DLD1 (cell line): ENCODE measurements at regions not wholly inside any gene's neighbourhood (a gene's known extent, or its start where the extent isn't known, plus 50 kb on each side); places are given as distances from the start of the nearest gene placed in this dataset.

Experiments used
- in situ Hi-C: cut with HindIII; loops from 2 replicates; pipeline ENCODE4 v1.10.0; 2017; ENCODE audit warnings: low sequenced_read_pairs

DNA sequence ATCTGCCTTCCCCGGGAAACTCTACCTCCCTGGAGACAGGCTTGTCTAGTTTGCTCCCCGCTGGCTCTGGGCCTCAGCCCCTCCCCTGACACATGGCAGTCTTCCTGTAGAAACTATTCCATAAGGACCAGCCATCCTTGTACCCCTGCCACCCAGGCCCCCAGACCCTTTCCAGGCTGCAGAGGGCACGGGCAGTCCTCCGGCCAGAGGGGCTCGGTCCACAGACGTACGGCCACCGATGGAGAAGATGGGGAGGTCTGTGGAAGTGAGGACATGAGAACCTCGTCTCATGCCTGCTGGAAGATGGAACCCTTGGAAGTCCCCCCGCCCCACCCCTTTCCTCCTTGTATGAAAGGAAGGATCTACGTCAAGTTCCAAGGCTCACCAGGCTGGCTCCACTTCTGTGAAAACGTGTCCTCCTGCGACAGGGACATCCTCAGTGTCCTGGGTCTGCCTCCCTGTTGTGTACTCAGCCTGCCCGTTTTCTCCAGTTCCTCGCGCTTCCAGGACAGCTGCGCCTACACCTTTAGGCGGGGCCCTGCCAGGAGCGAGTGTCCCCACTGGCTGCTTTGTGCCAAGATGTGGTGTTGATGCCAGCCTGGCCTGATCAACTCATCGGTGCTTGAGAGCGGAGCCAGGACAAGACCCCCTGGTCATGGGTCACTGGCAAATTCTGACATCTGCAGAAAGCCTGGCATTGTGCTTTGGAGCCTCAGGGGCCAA is 414.9 kb downstream of the GLRX3 start:
- in situ Hi-C loops = no loop called here

- in situ Hi-C loops = no loop called here
These were observed 415.5 kb downstream of the GLRX3 start for GRCh38 chr10:130551676-130552075.

DNA sequence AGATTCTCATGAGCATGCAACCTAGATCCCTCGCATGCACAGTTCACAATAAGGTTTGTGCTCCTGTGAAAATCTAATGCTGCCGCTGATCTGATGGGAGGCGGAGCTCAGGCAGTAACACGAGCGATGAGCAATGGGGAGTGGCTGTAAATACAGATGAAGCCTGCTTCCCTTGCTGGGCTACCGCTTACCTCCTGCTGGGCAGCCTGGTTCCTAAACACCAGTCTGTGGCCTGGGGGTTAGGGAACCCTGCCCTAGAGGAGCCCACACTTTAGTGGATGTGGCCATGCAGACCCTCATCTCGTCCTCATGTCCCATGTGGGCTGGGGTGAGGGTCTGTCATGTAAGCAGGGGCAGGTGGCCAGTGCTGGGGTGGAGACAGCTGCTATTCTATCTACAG is 417.6 kb downstream of the GLRX3 start:
- in situ Hi-C loops = no loop called here

- in situ Hi-C loops = no loop called here
These were observed 418.7 kb downstream of the GLRX3 start for GRCh38 chr10:130554701-130555410.

- in situ Hi-C loops = no loop called here
These were observed 419.2 kb downstream of the GLRX3 start for GRCh38 chr10:130555411-130555750.

DNA sequence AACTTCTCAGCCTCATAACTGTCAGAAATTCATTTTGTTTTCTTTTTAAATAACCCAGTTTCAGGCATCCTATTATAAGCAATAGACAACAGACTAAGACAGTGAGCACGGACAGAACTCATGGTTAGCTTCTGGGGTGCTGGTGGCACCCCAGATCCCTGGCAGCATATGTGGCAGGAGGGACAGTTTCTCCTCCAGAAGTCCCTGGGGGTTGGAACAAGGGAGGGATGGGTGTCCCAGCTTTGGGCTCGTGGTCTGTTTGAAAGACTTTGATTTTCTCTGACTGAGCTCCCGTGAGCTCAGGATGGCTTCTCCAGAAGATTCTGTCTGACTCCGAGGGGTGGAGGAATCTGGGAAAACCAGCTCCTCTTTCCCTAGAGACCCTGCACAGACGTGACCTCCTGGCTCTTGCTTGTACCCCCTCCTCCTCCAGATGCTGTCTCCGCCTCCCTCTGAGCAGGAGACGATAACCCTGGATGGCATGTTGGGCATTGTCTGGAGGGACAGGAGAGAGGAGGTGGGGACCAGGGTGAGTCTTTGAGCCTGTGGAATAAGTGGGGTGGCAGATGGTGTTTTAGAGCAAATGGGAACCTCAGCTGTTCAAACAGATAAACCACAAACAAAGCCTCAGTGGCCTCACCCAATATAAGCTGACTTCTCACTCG is 421.1 kb downstream of the GLRX3 start:
- in situ Hi-C loops = no loop called here

DNA sequence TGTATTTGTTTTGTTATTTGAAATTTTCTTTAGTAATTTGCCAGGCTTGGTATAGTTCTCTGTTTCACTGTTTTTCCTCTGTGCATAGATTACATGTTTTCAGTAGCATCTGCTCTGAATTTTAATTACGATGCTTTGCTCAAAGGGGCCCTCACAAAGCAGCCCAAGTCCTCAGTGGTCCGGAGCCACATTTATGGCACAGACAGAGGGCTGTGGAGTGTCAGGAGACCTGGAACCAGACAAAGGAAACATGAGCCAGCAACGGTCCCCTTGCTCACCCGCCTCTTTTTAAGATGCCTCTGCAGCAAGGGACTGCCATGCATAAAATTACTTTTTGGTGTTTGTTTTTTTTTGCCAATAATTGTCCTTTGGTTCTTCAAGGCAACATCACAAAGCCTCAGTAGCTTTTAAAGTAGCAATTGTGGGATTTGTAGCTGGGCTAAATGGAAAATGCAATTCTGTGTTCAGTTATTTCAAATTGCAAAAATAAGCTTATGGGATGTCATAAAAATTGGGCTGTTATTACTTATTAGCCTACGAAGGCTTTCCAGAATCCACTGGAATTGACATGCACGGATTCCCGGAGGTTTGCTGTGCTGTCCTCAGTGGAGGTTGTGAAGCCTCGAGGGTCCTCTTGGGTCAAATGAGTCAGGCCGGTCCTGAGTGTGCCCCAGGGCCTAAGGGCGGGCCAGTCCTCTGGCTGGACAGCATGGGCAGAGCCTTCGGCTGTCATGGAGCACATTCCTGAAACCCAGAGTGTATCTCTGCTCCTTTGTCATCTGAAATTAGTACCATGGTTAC is 422.8 kb downstream of the GLRX3 start:
- in situ Hi-C loops = no loop called here

GRCh38 chr10:130559547-130559880 is 423.3 kb downstream of the GLRX3 start:
- in situ Hi-C loops = no loop called here

GRCh38 chr10:130560116-130560515 is 423.9 kb downstream of the GLRX3 start:
- in situ Hi-C loops = no loop called here

GRCh38 chr10:130560573-130560972 is 424.4 kb downstream of the GLRX3 start:
- in situ Hi-C loops = no loop called here

GRCh38 chr10:130561681-130562080 is 425.5 kb downstream of the GLRX3 start:
- in situ Hi-C loops = no loop called here

GRCh38 chr10:130567011-130567410 is 430.8 kb downstream of the GLRX3 start:
- in situ Hi-C loops = no loop called here

DNA sequence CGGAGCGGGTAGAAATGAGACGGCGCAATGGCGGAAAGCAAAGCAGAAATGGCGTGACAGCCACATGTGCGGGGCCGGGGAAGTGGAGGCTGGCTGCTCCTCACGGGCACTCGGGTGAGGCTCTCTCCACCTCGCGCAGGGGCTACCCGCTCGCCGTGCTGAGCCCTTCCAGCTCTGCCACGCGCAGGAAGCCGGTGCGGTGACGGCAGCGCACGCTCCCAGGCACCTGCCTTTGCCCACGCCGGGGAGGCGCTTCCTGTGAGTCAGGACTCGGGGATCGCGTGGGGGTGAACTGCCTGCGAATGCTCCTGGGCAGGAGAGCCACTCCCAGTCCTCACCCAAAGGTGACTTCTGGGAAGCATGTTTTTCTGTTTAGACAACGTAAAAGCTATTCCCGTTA is 431.2 kb downstream of the GLRX3 start:
- in situ Hi-C loops = no loop called here

DNA sequence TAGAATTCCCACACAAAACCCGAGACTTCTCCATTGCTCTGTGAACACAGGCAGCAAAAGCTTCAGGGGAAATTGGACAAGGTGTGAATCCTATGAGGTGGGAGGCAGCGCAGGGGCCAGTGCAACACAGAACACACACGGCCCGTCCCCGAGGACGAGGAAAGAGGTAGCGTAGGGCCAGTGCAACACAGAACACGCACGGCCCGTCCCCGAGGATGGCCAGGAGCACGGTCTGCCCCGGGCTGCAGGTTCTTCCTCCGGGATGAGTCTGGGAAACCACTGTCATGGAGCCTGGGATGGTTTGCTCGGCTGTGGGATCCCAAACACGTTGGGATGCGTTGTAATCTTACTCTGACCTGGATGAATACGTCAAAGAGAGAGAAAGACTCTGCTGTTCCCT is 432.1 kb downstream of the GLRX3 start:
- in situ Hi-C loops = no loop called here

DNA sequence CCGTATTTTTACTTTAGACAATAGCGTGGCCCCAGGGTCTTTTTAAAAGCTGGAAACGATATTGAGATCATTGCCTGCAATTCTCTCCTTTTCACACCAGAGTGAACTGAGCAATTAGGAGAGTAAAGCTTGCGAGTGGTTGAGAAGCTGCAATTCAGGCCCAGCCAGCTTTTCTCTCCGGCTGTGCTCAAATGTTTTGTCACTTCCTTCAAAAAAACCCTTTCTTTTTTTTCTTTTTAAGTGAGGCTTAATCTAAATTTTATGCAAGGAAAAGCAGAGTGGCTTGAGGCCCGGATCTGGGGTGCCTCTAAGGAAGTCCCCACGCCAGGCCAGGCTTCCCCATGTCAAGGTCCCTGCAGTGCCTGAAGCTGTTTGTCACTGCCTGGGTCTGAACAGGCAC is 433.9 kb downstream of the GLRX3 start:
- in situ Hi-C loops = no loop called here

DNA sequence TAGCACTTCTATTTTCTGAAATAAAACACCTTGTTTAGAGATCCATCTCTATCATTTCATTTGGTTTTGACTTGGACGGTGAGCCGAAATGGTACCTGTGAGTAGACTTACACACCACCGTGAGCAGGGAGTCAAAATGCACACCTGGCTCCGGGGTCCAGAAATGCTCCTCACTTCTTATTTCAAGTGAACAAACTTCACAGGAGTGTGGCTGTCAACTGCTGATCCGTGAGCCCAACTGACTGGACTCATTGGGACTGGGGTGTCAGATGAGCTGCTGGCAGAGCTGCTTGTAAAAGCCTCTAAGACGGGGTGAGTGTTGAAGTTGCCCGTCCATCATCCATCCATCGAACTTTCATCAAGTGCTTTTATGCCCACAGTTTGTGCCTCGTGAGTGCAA is 435.5 kb downstream of the GLRX3 start:
- in situ Hi-C loops = no loop called here

DNA sequence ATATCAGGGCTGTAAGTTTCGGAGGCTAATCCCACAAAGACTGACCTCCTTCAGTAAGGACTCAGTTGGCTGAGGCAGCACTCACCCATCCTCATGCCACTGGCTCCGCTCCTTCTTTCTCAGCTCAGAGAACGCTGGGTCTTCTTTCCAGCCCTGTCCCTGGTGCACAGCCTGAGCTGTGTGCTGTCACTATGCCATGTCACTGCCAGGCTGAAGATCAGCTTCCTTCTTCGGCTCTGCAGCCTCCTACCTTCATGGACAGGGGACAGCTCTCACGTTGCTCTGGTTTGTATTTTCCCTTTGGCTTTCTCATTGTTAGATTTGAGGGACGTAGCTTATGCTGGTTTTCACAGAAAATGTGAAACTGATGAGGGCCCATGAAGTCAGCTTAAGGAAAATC is 437.3 kb downstream of the GLRX3 start:
- in situ Hi-C loops = no loop called here

DNA sequence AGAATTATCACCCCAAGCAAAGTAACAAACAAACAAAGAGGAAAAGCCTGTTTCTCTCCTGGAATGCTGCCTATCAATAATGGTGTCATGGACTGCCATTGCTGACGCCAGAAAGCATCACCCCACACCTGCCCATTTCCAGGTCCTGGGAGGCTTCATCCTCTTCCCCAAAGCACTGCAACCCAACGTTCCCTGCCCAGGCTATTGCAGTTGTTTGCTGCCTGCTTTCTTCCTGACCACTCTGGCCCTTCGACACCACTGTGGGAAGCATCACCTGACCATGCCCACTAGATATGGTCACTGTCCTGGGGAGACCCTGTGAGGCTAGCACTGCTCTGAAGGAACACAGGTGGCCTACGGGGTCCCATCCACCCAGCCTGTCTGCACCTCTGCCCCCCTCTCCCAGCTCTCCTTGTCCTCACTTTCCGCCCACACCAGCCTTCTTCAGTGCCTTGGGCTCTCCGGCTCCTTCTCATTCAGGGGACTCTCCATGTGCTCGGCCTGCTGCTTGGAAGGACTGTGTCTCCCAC is 439.6 kb downstream of the GLRX3 start:
- in situ Hi-C loops = no loop called here

GRCh38 chr10:130576427-130576826 is 440.2 kb downstream of the GLRX3 start:
- in situ Hi-C loops = no loop called here

DNA sequence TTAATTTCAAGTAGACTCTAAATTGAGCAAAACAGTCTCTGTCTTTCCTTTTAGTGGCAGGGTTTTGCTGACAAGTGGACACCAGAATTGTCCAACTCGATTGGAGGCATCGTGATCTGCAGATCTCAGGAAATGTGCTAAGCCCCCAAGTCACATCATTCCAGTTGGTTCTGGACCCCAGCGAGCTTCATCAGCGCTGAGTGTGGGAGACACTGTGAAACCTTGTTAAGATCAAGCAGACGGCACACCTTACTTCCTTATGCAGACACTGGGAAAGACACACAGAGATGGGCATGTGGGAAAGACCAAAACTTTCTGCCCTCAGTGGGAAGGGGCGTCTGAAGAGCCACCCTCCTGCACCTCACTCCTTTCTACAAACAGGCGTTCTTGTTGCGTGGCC is 440.8 kb downstream of the GLRX3 start:
- in situ Hi-C loops = no loop called here

GRCh38 chr10:130578532-130579289 is 442.5 kb downstream of the GLRX3 start:
- in situ Hi-C loops = no loop called here
